HepG2 (cell line): ENCODE measurements at regions not wholly inside any gene's neighbourhood (a gene's known extent, or its start where the extent isn't known, plus 50 kb on each side); places are given as distances from the start of the nearest gene placed in this dataset.

Source experiments
- ATAC-seq: fragments of 200-7000 bp; cut with Tn5 transposase; 3 replicates; pipeline ENCODE4 v1.9.1; 2020; ENCODE audit warnings: mild to moderate bottlenecking, moderate library complexity
- BruUV-seq: library from RNA; stranded (reverse); fragments of 400-500 nt; replicated peaks from 2 replicates; lab custom pipeline; 2021; lab: Mats Ljungman, UMichigan
- CTCF ChIA-PET: fragments of 300-600 bp; formaldehyde crosslinking; extraction: SDS; loops from one replicate; lab custom pipeline; 2021; ENCODE audit warnings: low total read pairs, inconsistent platforms, low intra/inter-chr PET ratio; lab: Yijun Ruan, JAX
- POLR2A ChIA-PET: fragments of 350-600 bp; sonication (Branson Sonifier 250); formaldehyde crosslinking; loops from one replicate; lab custom pipeline; 2020; ENCODE audit warnings: antibody characterized with exemption, inconsistent platforms; lab: Yijun Ruan, JAX
- DNase-seq: peaks from one replicate; pipeline ENCODE4 v3.0.0-alpha.2; 2015; ENCODE audit warnings: low spot score
- FAIRE-seq: peaks from 3 replicates; lab custom pipeline; 2011; peaks lifted over from hg19 to GRCh38; lab: Jason Lieb, UNC
- H2AFZ ChIP-seq: one replicate; pipeline ENCODE4 v1.6.1; 2011; ENCODE audit warnings: low read length, inconsistent platforms
- H3K27ac ChIP-seq: fragments of 300-600 bp; 3 replicates; pipeline ENCODE4 v1.8.0; 2011; ENCODE audit warnings: mixed run types, mild to moderate bottlenecking, mixed read lengths, low read length, inconsistent platforms; ENCODE audit not compliant: insufficient read depth; ENCODE audit errors: extremely low read length
- H3K27me3 ChIP-seq, 2 experiments: fragments of 200-600 bp in 1 of 2; 2 replicates in 1 of 2; 3 replicates in 1 of 2; pipeline versions ENCODE4 v1.6.0 to v1.8.0; 2011; ENCODE audit warnings: low read length in 2 of 2, mild to moderate bottlenecking in 2 of 2, moderate library complexity in 2 of 2, inconsistent platforms in 1 of 2; ENCODE audit not compliant: insufficient read depth in 2 of 2, control insufficient read depth in 1 of 2
- H3K36me3 ChIP-seq, 2 experiments: fragments of 200-600 bp in 1 of 2; replicated peaks in 1 of 2; 2 replicates in 1 of 2; 3 replicates in 1 of 2; pipeline versions ENCODE4 v1.5.1 to v1.8.0; 2011; ENCODE audit warnings: low read length in 2 of 2, inconsistent platforms in 1 of 2; ENCODE audit not compliant: insufficient read depth in 2 of 2, control insufficient read depth in 1 of 2
- H3K4me1 ChIP-seq: 2 replicates; pipeline ENCODE4 v1.5.1; 2012; ENCODE audit warnings: low read length, inconsistent platforms; ENCODE audit not compliant: insufficient read depth
- H3K4me2 ChIP-seq: 2 replicates; pipeline ENCODE4 v1.6.0; 2011; ENCODE audit warnings: low read depth, low read length, inconsistent platforms
- H3K4me3 ChIP-seq, 3 experiments: fragments of 200-600 bp in 1 of 3; sonication (generic), shearing (Covaris generic) in 1 of 3; replicated peaks in 1 of 3; 2 replicates each; pipeline ENCODE4 v1.5.1; 2011 to 2016; ENCODE audit warnings: low read length in 3 of 3, inconsistent platforms in 2 of 3, low read depth in 2 of 3, mild to moderate bottlenecking in 2 of 3, control low read depth in 1 of 3, mixed read lengths in 1 of 3; ENCODE audit not compliant: insufficient read depth in 1 of 3
- H3K79me2 ChIP-seq: one replicate; pipeline ENCODE4 v1.6.1; 2011; ENCODE audit warnings: low read length, inconsistent platforms; ENCODE audit not compliant: insufficient read depth
- H3K9ac ChIP-seq: 2 replicates; pipeline ENCODE4 v1.6.0; 2011; ENCODE audit warnings: mild to moderate bottlenecking, low read depth, low read length, inconsistent platforms; ENCODE audit not compliant: insufficient read depth
- H3K9me3 ChIP-seq: 2 replicates; pipeline ENCODE4 v1.5.1; 2012; ENCODE audit warnings: mild to moderate bottlenecking, low read length
- H4K20me1 ChIP-seq: 2 replicates; pipeline ENCODE4 v1.6.0; 2011; ENCODE audit warnings: inconsistent platforms, mild to moderate bottlenecking, low read length, moderate library complexity; ENCODE audit not compliant: insufficient read depth
- FOSL2 ChIP-seq: sonication (generic); formaldehyde crosslinking; IDR thresholded peaks from 2 replicates; pipeline ENCODE4 v1.4.0; 2020; ENCODE audit warnings: missing genetic modification reagents
- KAT2B ChIP-seq: fragments of 150-350 bp; IDR thresholded peaks from 2 replicates; pipeline ENCODE4 v1.6.1; 2014; ENCODE audit warnings: low read depth, low read length, borderline replicate concordance
- ZNF30 ChIP-seq: sonication (generic); formaldehyde crosslinking; IDR thresholded peaks from 2 replicates; pipeline ENCODE4 v1.5.0; 2020; ENCODE audit warnings: mild to moderate bottlenecking, missing genetic modification reagents
- WGBS: methylation state at CpG from one replicate; pipeline ENCODE4 v1.1.6; 2017; ENCODE audit warnings: low lambda C conversion rate; 5-methylcytosine and 5-hydroxymethylcytosine counted together
- in situ Hi-C: cut with HindIII; loops from 2 replicates; pipeline ENCODE4 v1.10.0; 2017; ENCODE audit warnings: low pct_unique_long_range_greater_than_20kb; ENCODE audit not compliant: extremely low pct_ligation_motif_present
- intact Hi-C: fragments of 100-400 bp; cut with micrococcal nuclease; formaldehyde crosslinking; loops from one replicate; pipeline ENCODE4 v1.10.0; 2022; ENCODE audit not compliant: unreplicated experiment

DNA sequence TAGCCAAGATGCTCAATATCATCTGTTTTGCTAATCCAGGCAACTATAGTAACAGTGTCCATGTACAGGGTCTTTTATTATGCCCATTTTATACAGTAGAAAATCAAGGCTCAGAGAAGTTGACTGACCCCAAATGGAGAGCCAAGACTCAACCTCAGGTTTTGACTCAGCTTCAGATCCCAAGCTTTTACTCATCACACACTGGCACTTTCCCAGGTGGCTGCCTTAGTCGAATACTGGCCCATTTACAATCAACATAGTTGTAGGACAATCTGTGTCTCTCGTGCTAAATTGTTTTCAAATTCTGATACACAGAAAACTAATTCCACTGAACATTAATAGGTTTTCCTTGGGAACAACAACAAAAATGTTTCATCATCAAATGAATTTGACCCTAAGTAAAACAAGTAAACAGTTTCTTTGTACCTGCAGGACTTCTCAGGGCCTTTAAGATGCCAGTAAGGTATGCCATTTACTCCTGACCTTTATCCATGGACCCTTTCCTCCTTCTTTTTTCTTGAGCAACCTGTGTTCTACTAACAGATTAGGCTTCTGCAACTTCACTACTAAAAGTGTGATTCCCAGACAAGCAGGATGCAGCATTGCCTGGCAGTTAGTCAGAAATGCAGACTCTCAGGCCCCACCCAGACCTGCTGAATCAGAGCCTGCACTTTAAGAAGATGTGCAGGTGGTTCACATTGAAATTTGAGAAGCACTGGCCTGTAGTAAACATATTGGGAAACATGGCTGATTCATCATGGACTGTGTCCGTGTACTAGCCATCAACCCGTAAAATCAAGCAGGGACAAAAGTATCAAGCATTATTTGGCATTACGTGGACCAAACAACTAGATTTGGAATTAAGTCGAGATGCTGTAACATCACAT, 128.8 kb downstream of the RRAGC start:
- Histone ChIP-seq H3K9me3 (no peaks in the 10 kb centered on the region), H3K4me2 (no peak overlapping the region), H3K79me2 (no peaks in the 10 kb centered on the region), H2AFZ (no peak overlapping the region), H4K20me1 (no peaks in the 10 kb centered on the region), H3K4me3 (no peak overlapping the region), H3K27me3 (no peaks in the 10 kb centered on the region), H3K36me3 (no peaks in the 10 kb centered on the region), H3K27ac (no peak overlapping the region), H3K9ac (no peak overlapping the region), H3K4me1 (peaks cover under 1% of the 10 kb centered on the region)
- in situ Hi-C loops (no loop called here), intact Hi-C loops (no loop called here)
- TF ChIP-seq ZNF30 (CRISPR knock-in tag) (no peak), FOSL2 (CRISPR knock-in tag) (peak; percentile 44; the same call in 1 of the 2 replicates)
- POLR2A ChIA-PET = no interaction called here
- DNase-seq (no peak), ATAC-seq (no peak), FAIRE-seq (no peak)
- BruUV-seq = no TSS peak
- 24% methylated on average over 6 of the region's 6 CpGs for WGBS
- CTCF ChIA-PET = no interaction called here

DNA sequence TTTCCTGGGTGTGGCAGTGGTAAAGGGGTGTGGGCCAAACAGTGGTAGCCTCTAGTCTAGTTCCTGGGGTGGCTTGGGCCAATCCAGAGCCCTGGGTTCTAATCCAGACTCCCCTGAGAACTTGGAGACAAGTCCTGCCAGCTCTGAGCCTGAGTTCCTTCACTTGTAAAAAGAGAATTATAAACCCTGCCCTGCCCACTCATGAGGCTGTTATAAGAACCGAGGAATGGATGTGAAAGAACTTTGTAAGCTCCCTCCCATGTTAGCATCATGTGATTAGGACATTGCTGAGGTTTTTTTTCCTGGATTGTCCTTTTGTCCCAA, 131.0 kb downstream of the RRAGC start:
- WGBS = 0% methylated on average over 1 of the region's 1 CpG
- no peaks in the 10 kb centered on the region for H4K20me1 ChIP-seq
- H3K9ac ChIP-seq = no peak overlapping the region
- no TSS peak for BruUV-seq
- H3K36me3 ChIP-seq = no peaks in the 10 kb centered on the region
- H3K4me1 ChIP-seq = no peaks in the 10 kb centered on the region
- DNase-seq = no peak
- 0 out of 5 replicates have a peak, but pooled peaks cover 0 to 2% of the 10 kb centered on the region in 2 experiments for H3K27me3 ChIP-seq
- no peak for ATAC-seq
- H3K9me3 ChIP-seq = no peaks in the 10 kb centered on the region
- POLR2A ChIA-PET = no interaction called here
- H2AFZ ChIP-seq = no peak overlapping the region
- no peak for TF ChIP-seq KAT2B
- no peak overlapping the region for H3K4me3 ChIP-seq
- no peak overlapping the region for H3K27ac ChIP-seq
- in situ Hi-C loops (no loop called here), intact Hi-C loops (no loop called here)
- no peak overlapping the region for H3K4me2 ChIP-seq
- CTCF ChIA-PET = no interaction called here
- FAIRE-seq = no peak
- H3K79me2 ChIP-seq = no peaks in the 10 kb centered on the region
